Ectodermal cell (in vitro differentiated cells): ENCODE measurements at regions not wholly inside any gene's neighbourhood (a gene's known extent, or its start where the extent isn't known, plus 50 kb on each side); places are given as distances from the start of the nearest gene placed in this dataset.

Experiments used
- H3K27ac ChIP-seq: 2 replicates; pipeline ENCODE4 v1.7.0; 2013; ENCODE audit warnings: mild to moderate bottlenecking, low read depth, low read length; ENCODE audit not compliant: insufficient read depth, poor library complexity, severe bottlenecking
- H3K27me3 ChIP-seq: 2 replicates; pipeline ENCODE4 v1.7.0; 2013; ENCODE audit warnings: mild to moderate bottlenecking, low read length; ENCODE audit not compliant: insufficient read depth, control insufficient read depth, poor library complexity, severe bottlenecking
- H3K36me3 ChIP-seq: one replicate; pipeline ENCODE4 v1.7.0; 2013; ENCODE audit warnings: low read length; ENCODE audit not compliant: control insufficient read depth, insufficient read depth
- H3K4me1 ChIP-seq: one replicate; pipeline ENCODE4 v1.7.0; 2013; ENCODE audit warnings: low read length; ENCODE audit not compliant: control insufficient read depth, insufficient read depth
- H3K4me3 ChIP-seq: 2 replicates; pipeline ENCODE4 v1.7.0; 2013; ENCODE audit warnings: low read depth, low read length, control low read depth; ENCODE audit not compliant: insufficient read depth
- H3K9me3 ChIP-seq: 2 replicates; pipeline ENCODE4 v1.7.0; 2013; ENCODE audit warnings: mild to moderate bottlenecking, low read length, moderate library complexity; ENCODE audit not compliant: control insufficient read depth
- WGBS, 2 experiments: methylation state at CpG; one replicate each; pipeline ENCODE4 v1.1.7; 2013; ENCODE audit warnings: missing lambda C conversion rate in 2 of 2; 5-methylcytosine and 5-hydroxymethylcytosine counted together

DNA sequence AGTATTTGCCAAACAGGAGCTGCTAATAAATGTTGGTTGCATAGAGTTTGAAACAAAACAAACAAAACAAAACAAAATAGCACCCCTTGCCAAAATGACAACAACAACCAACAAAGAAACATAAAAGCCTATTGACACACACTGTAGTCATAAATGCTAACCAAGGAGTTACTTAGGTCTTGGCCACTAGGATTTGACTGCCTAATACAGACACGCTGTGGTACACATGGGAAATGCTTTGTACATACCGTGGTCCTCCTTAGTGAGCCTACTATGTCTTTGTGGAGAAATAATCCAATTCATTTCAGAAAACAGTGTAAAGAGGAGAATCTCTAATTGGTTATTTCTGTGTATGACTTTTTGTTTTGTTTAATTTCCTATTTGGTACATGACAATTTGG lies 53.2 kb upstream of the MTPN start:
- H3K36me3 ChIP-seq, result no peaks in the 10 kb centered on the region
- WGBS, 2 experiments, result 89 to 94% methylated on average over 2 of the region's 2 CpGs
- H3K9me3 ChIP-seq, result no peaks in the 10 kb centered on the region
- no peak overlapping the region for H3K27ac ChIP-seq
- no peak overlapping the region for H3K4me3 ChIP-seq
- no peaks in the 10 kb centered on the region for H3K27me3 ChIP-seq
- no peaks in the 10 kb centered on the region for H3K4me1 ChIP-seq

DNA sequence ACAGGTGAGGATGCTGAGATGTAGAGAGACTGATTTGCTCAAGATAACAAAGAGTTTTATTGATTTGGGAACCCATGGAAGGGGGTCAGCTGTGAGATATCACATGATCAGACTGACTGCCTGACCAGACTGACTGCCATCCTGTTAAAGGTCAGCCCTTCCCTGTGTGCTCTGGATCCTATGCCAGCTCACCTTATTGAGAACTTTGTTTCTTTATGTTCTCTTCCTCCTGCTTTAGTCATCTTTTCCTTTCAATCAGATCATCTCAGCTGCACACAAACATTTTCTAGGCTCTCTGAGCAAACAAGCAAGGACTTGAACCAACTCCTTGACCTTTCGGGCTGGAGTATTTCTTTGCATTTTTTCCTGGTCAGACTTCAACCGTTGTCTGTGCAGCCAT lies 50.0 kb upstream of the MTPN start:
- no peaks in the 10 kb centered on the region for H3K9me3 ChIP-seq
- 84 to 89% methylated on average over 2 of the region's 2 CpGs for WGBS, 2 experiments
- no peak overlapping the region for H3K4me3 ChIP-seq
- no peaks in the 10 kb centered on the region for H3K4me1 ChIP-seq
- H3K36me3 ChIP-seq, result no peaks in the 10 kb centered on the region
- H3K27me3 ChIP-seq, result no peaks in the 10 kb centered on the region
- no peak overlapping the region for H3K27ac ChIP-seq
